Hepatocyte (in vitro differentiated cells): ENCODE measurements at regions not wholly inside any gene's neighbourhood (a gene's known extent, or its start where the extent isn't known, plus 50 kb on each side); places are given as distances from the start of the nearest gene placed in this dataset.

Experiments
- CTCF ChIP-seq: fragments of 200-600 bp; sonication (generic); IDR thresholded peaks from 2 replicates; pipeline ENCODE4 v1.5.1; 2016; ENCODE audit warnings: antibody characterized with exemption, mild to moderate bottlenecking; ENCODE audit not compliant: poor library complexity
- EZH2 ChIP-seq: fragments of 200-600 bp; sonication (generic); IDR thresholded peaks from 2 replicates; pipeline ENCODE4 v1.6.1; 2016; ENCODE audit warnings: antibody characterized with exemption, mild to moderate bottlenecking, borderline replicate concordance

- TF ChIP-seq CTCF (no peak), EZH2 (no peak)
Observed at GRCh38 chr4:181578911-181579310, 664.3 kb upstream of the TENM3 start.
